ENCODE measurements at regions not wholly inside any gene's neighbourhood (a gene's known extent, or its start where the extent isn't known, plus 50 kb on each side); places are given as distances from the start of the nearest gene placed in this dataset.

DNA sequence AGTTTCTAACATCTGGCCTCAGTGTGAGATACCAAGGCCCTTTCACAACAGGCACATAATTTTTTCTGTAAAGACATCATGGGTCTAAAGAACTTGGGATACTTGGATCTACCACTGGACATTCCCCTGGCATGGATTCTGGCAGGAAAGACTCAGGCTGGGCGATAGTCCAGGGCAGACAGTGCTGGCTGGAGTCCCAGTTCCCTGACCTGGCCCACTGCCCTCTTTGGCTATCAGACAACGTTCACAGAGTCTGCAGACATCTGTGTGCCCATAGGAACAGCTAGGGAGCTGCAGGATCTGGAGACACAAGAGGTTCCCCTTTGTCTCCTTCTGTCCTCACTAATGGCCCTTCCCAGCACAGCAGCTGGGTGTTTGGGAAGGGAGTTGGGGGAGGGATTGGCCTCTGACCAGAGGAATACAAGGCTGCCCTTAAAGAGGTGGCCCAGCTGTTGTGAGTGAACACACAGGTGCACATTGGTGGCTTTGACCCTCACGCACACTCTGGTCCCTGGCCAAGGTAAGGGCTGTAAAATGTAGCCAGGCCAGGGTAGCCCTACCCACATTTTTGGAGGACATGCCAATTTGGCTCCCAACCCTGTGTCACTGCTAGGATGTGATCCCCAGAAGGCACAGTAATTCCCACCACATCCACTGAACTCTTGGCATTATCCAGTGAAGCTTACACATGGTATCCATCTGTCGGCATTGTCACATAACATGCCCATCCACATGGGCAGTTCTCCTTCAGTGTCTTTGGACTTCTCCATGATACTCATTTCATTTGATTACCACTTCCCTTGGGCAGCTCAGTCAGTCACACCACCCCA, 72.3 kb downstream of the SOX3 start:
- no peak for TF ChIP-seq CTCF (IDR thresholded peaks at IDR 0.05)
- TF ChIP-seq POLR2AphosphoS5 (IDR thresholded peaks at IDR 0.05; ENCODE audit: low read depth, low read length): no peak
- TF ChIP-seq REST (IDR thresholded peaks at IDR 0.05; ENCODE audit: insufficient read depth in 1 of 2, low read depth in 2 of 2, low read length in 1 of 2): no peak
- TF ChIP-seq TCF7L2 (IDR thresholded peaks at IDR 0.05; ENCODE audit: low read depth, low read length): no peak
- TF ChIP-seq SIN3A (IDR thresholded peaks at IDR 0.05; ENCODE audit: borderline replicate concordance, insufficient read depth, low read depth, low read length): no peak
